Activated B cell treated with CpG ODN at 0.5 μM for 24 hours (primary cell): ENCODE measurements at regions not wholly inside any gene's neighbourhood (a gene's known extent, or its start where the extent isn't known, plus 50 kb on each side); places are given as distances from the start of the nearest gene placed in this dataset.

Source experiments
- ATAC-seq: fragments of 200-7000 bp; cut with Tn5 transposase; one replicate; pipeline ENCODE4 v1.10.0; 2021; ENCODE audit warnings: low read depth, mild to moderate bottlenecking, moderate library complexity
- CTCF ChIA-PET: fragments of 350-600 bp; sonication (Branson Sonifier 250); formaldehyde crosslinking; loops from one replicate; lab custom pipeline; 2021; ENCODE audit warnings: antibody characterized with exemption; lab: Charles Lee
- POLR2A ChIA-PET: fragments of 350-600 bp; sonication (Branson Sonifier 250); formaldehyde crosslinking; loops from one replicate; lab custom pipeline; 2021; ENCODE audit warnings: antibody characterized with exemption; lab: Charles Lee
- DNase-seq: peaks from one replicate; pipeline ENCODE4 v3.0.0; 2022
- H3K27ac Mint-ChIP-seq: one replicate; pipeline ENCODE4 v1.8.0; 2020; ENCODE audit warnings: mixed read lengths
- H3K27me3 Mint-ChIP-seq: one replicate; pipeline ENCODE4 v1.8.0; 2021; ENCODE audit warnings: mixed read lengths
- H3K36me3 Mint-ChIP-seq: one replicate; pipeline ENCODE4 v1.8.0; 2021; ENCODE audit warnings: low read depth, mixed read lengths
- H3K4me1 Mint-ChIP-seq: one replicate; pipeline ENCODE4 v1.8.0; 2021; ENCODE audit warnings: mixed read lengths
- H3K4me3 Mint-ChIP-seq: one replicate; pipeline ENCODE4 v1.8.0; 2020; ENCODE audit warnings: mild to moderate bottlenecking, mixed read lengths
- H3K9me3 Mint-ChIP-seq: one replicate; pipeline ENCODE4 v1.8.0; 2020; ENCODE audit warnings: mixed read lengths
- CTCF ChIP-seq: fragments of 200-600 bp; IDR thresholded peaks from one replicate; pipeline ENCODE4 v1.8.0; 2022; ENCODE audit warnings: antibody characterized with exemption, mild to moderate bottlenecking
- intact Hi-C: fragments of 100-400 bp; cut with micrococcal nuclease; formaldehyde crosslinking; loops from one replicate; pipeline ENCODE4 v1.15.1; 2024

DNA sequence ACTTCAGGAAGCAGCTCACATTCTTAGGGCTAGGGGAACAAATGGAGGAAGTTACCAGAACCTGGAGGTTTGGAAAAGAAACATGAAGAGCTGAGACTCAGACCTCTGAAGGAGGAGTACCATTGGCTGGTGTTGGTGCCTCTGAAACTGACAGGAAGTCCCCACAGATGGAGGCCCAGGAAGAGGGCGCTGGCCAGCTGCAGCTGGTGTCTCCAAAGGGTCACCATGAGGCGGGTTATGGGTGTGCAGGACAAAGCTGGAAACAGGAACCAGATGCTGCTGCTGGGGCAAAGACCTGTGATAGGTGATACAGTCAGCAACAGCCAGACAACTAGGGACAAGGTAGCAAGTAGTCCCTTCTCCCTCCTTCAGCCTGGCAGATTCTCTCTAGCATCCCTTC, 136.5 kb upstream of the SERPINE2 start:
- H3K4me3 Mint-ChIP-seq = no peak overlapping the region
- intact Hi-C loops = no loop called here
- DNase-seq (no peak), ATAC-seq (no peak)
- no peaks in the 10 kb centered on the region for H3K9me3 Mint-ChIP-seq
- ChIA-PET CTCF (no interaction called here), POLR2A (no interaction called here)
- H3K4me1 Mint-ChIP-seq = no peaks in the 10 kb centered on the region
- H3K27ac Mint-ChIP-seq = no peak overlapping the region
- no peak for TF ChIP-seq CTCF
- H3K36me3 Mint-ChIP-seq = no peaks in the 10 kb centered on the region
- peaks cover 6% of the 10 kb centered on the region for H3K27me3 Mint-ChIP-seq

DNA sequence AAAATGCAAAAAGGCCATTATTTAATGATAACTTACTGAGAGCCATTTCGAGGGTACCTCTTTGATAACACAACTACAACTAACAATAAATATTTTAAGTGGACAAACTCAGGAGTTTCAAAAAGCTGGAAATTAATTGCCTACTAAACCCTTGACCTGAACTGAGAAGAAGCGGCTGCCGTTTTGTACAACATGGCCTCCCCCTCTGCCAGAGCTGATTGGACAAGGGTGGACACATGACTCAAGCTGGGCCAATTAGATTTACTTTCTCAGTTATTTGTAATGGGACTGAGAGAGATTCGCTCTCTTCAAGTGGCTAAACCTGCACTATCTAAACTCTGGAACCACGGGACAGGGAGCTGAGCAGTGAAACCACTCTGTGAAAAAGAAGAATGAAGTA, 135.9 kb upstream of the SERPINE2 start:
- ATAC-seq (no peak), DNase-seq (no peak)
- H3K27ac Mint-ChIP-seq = no peak overlapping the region
- peaks cover 4% of the 10 kb centered on the region for H3K27me3 Mint-ChIP-seq
- no peaks in the 10 kb centered on the region for H3K4me1 Mint-ChIP-seq
- TF ChIP-seq CTCF = no peak
- POLR2A ChIA-PET = no interaction called here
- CTCF ChIA-PET = no interaction called here
- H3K9me3 Mint-ChIP-seq = no peaks in the 10 kb centered on the region
- H3K36me3 Mint-ChIP-seq = no peaks in the 10 kb centered on the region
- H3K4me3 Mint-ChIP-seq = no peak overlapping the region
- intact Hi-C loops = no loop called here

GRCh38 chr2:224174521-224174920, 135.4 kb upstream of the SERPINE2 start:
- peaks cover 4% of the 10 kb centered on the region for H3K27me3 Mint-ChIP-seq
- H3K9me3 Mint-ChIP-seq = no peaks in the 10 kb centered on the region
- ATAC-seq = no peak
- no peak overlapping the region for H3K4me3 Mint-ChIP-seq
- POLR2A ChIA-PET = no interaction called here
- TF ChIP-seq CTCF = no peak
- intact Hi-C loops = no loop called here
- H3K36me3 Mint-ChIP-seq = no peaks in the 10 kb centered on the region
- CTCF ChIA-PET = interaction anchor here (1.3 kb wide), 1 partner anchor 181 kb away, joined by 4 read pairs; no protein-coding TSS in a partner anchor
- DNase-seq = no peak
- H3K27ac Mint-ChIP-seq = no peak overlapping the region
- no peaks in the 10 kb centered on the region for H3K4me1 Mint-ChIP-seq

DNA sequence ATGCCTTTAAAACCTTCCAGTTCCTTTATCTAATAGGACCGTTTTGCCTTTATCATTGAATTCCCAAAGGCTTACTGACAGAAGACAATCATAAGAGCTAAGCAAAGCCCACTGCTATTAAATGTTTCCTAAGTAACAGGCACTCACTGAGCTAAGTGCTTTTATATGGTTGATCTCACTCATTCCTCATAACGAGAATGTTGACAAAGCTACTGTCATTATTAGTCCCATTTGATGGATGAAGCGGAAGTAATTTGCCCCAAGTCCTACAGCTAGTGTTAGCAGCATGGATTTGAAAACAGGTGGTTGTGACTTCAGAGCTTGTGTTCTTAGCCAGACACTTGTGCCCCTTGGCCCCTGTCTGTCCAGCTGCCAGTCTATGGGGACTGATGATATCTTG, 134.8 kb upstream of the SERPINE2 start:
- POLR2A ChIA-PET = no interaction called here
- Mint-ChIP-seq H3K27ac (no peak overlapping the region), H3K27me3 (peaks cover 4% of the 10 kb centered on the region), H3K9me3 (no peaks in the 10 kb centered on the region), H3K36me3 (no peaks in the 10 kb centered on the region), H3K4me3 (no peak overlapping the region), H3K4me1 (no peaks in the 10 kb centered on the region)
- no peak for TF ChIP-seq CTCF
- CTCF ChIA-PET = interaction anchor here (1.3 kb wide), 1 partner anchor 180 kb away, joined by 4 read pairs; no protein-coding TSS in a partner anchor
- intact Hi-C loops = no loop called here
- ATAC-seq (no peak), DNase-seq (no peak)

DNA sequence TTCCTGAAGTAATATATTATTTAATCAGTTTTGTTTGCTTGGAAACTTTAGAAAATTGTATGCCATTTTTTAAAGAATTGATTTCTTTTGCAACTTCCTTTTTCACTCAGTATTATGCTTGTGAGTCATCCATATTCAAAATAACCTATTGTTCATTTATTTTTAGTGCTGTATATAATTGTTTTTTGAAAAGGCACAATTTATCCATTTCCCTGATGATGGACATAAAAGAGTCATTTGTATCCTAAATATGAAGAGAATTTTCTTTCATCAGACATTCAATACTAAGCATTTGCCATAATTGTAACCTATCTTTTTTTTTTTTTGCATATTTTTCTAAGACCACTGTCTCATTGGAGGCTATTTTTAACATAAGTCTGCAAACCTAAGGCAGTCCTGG, 134.1 kb upstream of the SERPINE2 start:
- DNase-seq = no peak
- TF ChIP-seq CTCF = no peak
- no peak for ATAC-seq
- Mint-ChIP-seq H3K36me3 (no peaks in the 10 kb centered on the region), H3K4me1 (no peaks in the 10 kb centered on the region), H3K27me3 (peaks cover 4% of the 10 kb centered on the region), H3K27ac (no peak overlapping the region), H3K4me3 (no peak overlapping the region), H3K9me3 (peaks cover under 1% of the 10 kb centered on the region)
- ChIA-PET POLR2A (no interaction called here), CTCF (interaction anchor here (1.3 kb wide), 1 partner anchor 180 kb away, joined by 4 read pairs; no protein-coding TSS in a partner anchor)
- intact Hi-C loops = no loop called here
